ENCODE measurements at regions not wholly inside any gene's neighbourhood (a gene's known extent, or its start where the extent isn't known, plus 50 kb on each side); places are given as distances from the start of the nearest gene placed in this dataset.

DNA sequence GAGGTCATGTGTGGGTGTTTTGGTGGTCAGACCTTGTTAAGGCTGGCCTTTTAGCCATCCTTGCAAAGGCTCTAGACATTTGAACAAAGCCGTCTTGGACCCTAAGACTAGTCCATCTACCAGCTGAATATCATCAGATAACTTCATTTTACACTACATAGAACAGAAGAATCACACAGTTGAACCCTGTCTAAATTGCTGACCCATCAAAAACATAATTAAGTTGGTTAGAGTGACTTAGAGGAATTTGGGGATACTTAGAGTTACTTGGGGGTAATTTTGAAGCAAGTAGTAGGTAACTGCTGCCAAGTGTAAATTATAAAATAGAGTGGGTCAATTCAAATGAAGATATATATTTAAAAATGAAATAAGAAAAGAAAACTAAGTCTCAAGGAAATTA is 102.9 kb upstream of the ADGRL4 start:
- H2AFZ ChIP-seq (ENCODE audit: low read length), result no peak overlapping the region
- no peaks in the 10 kb centered on the region for H3K4me1 ChIP-seq (replicated peaks in 1 of 4; ENCODE audit: control insufficient read depth in 3 of 4, insufficient read depth in 4 of 4, low read length in 3 of 4)
- no peak overlapping the region for H3K4ac ChIP-seq (replicated peaks; ENCODE audit: insufficient read length, low read depth, low read length)
- no peak overlapping the region for H3K4me3 ChIP-seq (ENCODE audit: extremely low read depth in 1 of 4, insufficient read depth in 2 of 4, low read depth in 3 of 4, low read length in 4 of 4)
- no peaks in the 10 kb centered on the region for H3K27me3 ChIP-seq (replicated peaks in 1 of 4; ENCODE audit: control insufficient read depth in 3 of 4, extremely low read depth in 1 of 4, insufficient read depth in 3 of 4, low read length in 3 of 4)
- H4K20me1 ChIP-seq (replicated peaks in 1 of 2; ENCODE audit: control insufficient read depth in 1 of 2, insufficient read depth in 2 of 2, low read length in 2 of 2), result no peaks in the 10 kb centered on the region
- H3K79me2 ChIP-seq (ENCODE audit: control insufficient read depth in 1 of 2, insufficient read depth in 2 of 2, low read length in 2 of 2), result no peaks in the 10 kb centered on the region
- H3K27ac ChIP-seq (ENCODE audit: low read depth, low read length), result no peak overlapping the region
- TF ChIP-seq CTBP2 (IDR thresholded peaks at IDR 0.05; ENCODE audit: borderline replicate concordance, insufficient read depth, insufficient read length, low read length) (no peak), MAFK (IDR thresholded peaks at IDR 0.05; ENCODE audit: low read depth, low read length) (peak; percentile 47; the same call in 1 of the 2 replicates)
- no peak overlapping the region for H3K4me2 ChIP-seq (ENCODE audit: insufficient read depth in 1 of 2, low read depth in 2 of 2, low read length in 2 of 2)
- no peak overlapping the region for H4K91ac ChIP-seq (replicated peaks; ENCODE audit: insufficient read length, low read length)
- no peak overlapping the region for H2BK12ac ChIP-seq (ENCODE audit: low read depth, low read length)
- no peaks in the 10 kb centered on the region for H3K79me1 ChIP-seq (ENCODE audit: low read depth, low read length)
- H2AK5ac ChIP-seq (ENCODE audit: low read depth, low read length), result no peak overlapping the region
- no peak overlapping the region for H3K9ac ChIP-seq (replicated peaks in 1 of 4; ENCODE audit: extremely low read depth in 1 of 4, low read depth in 3 of 4, low read length in 3 of 4)
- H2BK120ac ChIP-seq (replicated peaks; ENCODE audit: low read depth, low read length), result no peak overlapping the region
- H3K18ac ChIP-seq (ENCODE audit: extremely low read depth, low read length), result no peak overlapping the region
- H3K36me3 ChIP-seq (ENCODE audit: control insufficient read depth in 2 of 4, insufficient read depth in 4 of 4, low read length in 3 of 4), result no peaks in the 10 kb centered on the region
- H2BK15ac ChIP-seq (ENCODE audit: low read length), result no peak overlapping the region
- H3K56ac ChIP-seq (replicated peaks; ENCODE audit: insufficient read length, low read depth, low read length), result no peak overlapping the region
- no peak overlapping the region for H4K8ac ChIP-seq (ENCODE audit: extremely low read depth, insufficient read depth, low read length)
- CTCF ChIA-PET (ENCODE audit: partially characterized antibody), result no interaction called here
- FAIRE-seq (no peak), DNase-seq (ENCODE audit: low read depth in 1 of 2, low spot score in 2 of 2) (no peak)
- no peak overlapping the region for H2BK5ac ChIP-seq (ENCODE audit: low read depth, low read length)
- H4K5ac ChIP-seq (ENCODE audit: insufficient read length, low read depth, low read length), result no peak overlapping the region
- no peak overlapping the region for H3K14ac ChIP-seq (ENCODE audit: insufficient read length)
- WGBS, 2 experiments (ENCODE audit: extremely low coverage in 1 of 2, insufficient coverage in 1 of 2, insufficient read length in 1 of 2, insufficient replicate concordance in 2 of 2, low coverage in 1 of 2, low lambda C conversion rate in 2 of 2, missing lambda C conversion rate in 1 of 2), result 100% methylated on average over 1 of the region's 1 CpG; no CpG with 5 or more reads in 1 of the 2 experiments
- no peaks in the 10 kb centered on the region for H3K9me3 ChIP-seq (ENCODE audit: insufficient read depth in 2 of 2, low read depth in 1 of 2, low read length in 1 of 2)
- no peak overlapping the region for H3K23ac ChIP-seq (ENCODE audit: insufficient read length)
- POLR2A ChIA-PET (ENCODE audit: partially characterized antibody), result no interaction called here
- H2BK20ac ChIP-seq (ENCODE audit: low read length), result no peak overlapping the region
- H3K23me2 ChIP-seq (ENCODE audit: low read depth, low read length), result no peaks in the 10 kb centered on the region

Data from H1 (cell line).